Dermis blood vessel endothelial cell (primary cell): ENCODE measurements at regions not wholly inside any gene's neighbourhood (a gene's known extent, or its start where the extent isn't known, plus 50 kb on each side); places are given as distances from the start of the nearest gene placed in this dataset.
"Not testable (repeated sequence)": the region's sequence is repeated elsewhere in the genome, so short reads cannot be mapped to it uniquely, and the experiment has no call there.

ENCODE experiments used
- DNase-seq: peaks from one replicate; pipeline ENCODE4 v3.0.0; 2010

DNA sequence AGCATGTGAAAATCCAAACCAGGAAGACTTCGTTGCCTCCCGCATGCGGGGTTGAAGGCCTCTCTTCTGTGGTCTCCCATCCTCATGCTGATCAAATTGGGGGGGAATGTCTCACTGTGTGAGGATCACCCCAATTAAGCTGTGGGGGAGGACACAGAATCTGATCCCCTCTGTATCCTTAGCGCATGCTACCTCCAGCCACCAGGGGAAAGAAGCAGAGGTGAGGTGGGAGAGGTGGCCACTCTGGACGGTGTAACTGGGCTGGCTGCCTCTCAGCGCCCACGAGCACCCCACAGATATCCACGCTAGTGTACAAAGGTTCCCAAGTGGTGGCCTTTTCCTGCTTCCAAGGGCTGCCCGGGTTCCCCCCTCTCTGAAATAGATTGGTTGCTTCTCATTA is 177.6 kb upstream of the PLGLB1 start:
- DNase-seq = not testable (repeated sequence)

DNA sequence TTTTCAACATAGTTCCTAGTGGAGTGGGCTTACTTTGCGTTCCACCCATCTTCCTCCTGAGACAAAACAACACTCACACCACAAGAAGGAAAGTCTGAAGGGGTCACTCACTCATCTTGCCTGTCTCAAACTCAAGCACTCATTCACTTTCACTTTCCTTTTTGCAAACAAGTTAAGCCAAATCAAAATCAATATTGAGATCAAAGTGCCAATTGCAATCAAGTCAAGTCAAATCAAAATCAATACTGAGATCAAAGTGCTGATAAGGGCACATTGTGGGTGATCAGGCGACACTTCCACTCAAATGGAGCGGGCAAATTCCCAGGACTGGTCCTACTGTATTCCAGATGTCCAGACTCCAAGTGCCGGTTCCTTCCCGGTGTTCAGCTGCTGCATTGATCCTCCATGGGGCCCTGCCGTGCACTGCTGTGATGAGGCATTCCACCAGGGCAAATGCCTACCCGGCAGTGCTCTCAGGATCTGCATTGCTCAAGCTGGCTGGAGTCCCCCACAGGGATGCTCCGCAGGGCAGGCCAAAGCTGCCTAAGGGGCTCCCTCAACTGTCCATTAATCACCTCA is 183.0 kb upstream of the PLGLB1 start:
- not testable (repeated sequence) for DNase-seq

DNA sequence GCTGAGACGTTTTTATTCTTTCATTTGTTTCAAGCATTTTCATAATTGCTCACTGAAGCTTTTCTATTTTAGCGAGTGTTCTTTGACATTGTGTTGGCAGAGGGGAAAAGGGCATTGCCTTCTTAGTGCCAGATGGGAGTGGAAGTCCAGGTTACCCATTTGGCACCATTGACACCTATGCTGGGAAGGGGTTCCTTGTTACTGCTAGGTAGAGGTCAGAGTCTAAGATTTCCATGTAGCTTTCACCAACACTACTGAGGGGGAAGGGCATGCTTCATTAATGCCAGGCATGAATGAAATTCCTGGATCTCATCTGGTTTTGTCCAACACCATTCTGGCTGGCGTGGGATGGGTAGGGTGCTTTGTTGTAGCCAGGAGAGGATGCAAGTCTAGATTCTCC is 191.3 kb upstream of the PLGLB1 start:
- DNase-seq = not testable (repeated sequence)

DNA sequence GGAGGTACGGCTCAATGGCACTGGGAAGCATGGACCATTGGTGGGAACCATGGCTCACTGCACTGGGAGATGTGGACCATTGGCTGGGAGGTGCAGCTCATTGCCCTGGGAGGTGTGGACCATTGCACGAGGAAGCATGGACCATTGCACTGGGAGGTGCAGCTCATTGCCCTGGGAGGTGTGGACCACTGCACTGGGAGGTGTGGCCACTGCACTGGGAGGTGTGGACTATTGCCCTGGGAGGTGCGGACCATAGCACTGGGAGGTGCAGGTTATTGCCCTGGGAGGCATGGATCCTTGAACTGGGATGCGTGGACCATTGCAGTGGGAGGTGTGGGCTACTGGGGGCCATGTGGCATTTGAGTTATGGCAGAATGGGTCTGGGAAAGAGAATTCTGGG is 195.4 kb upstream of the PLGLB1 start:
- DNase-seq = not testable (repeated sequence)

DNA sequence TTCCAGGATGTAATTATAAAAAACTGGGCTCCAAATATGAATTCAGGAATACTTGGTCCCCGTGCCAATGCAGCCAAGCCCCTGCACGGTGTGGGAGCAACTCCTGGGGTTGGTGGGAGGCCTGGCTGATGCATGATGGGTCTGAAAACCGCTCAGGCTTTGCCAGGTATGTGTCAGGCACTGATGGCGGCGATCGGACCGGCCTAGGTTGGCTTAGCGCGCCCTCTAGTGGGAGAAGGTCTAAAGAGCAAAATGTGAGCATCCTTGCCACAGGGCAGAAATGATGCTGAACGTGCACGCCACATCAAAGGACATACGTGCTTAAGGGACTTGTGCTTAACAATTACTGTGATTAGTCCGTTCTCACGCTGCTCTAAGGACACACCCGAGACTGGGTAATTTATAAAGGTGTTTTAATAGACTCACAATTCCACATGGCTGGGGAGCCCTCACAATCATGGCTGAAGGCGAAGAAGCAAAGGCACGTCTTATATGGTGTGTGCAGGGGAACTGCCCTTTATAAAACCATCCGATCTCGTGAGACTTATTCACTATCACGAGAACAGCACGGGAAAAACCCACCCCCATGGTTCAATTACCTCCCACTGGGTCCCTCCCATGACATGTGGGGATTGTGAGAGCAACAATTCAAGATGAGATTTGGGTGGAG is 196.2 kb upstream of the PLGLB1 start:
- DNase-seq = not testable (repeated sequence)

DNA sequence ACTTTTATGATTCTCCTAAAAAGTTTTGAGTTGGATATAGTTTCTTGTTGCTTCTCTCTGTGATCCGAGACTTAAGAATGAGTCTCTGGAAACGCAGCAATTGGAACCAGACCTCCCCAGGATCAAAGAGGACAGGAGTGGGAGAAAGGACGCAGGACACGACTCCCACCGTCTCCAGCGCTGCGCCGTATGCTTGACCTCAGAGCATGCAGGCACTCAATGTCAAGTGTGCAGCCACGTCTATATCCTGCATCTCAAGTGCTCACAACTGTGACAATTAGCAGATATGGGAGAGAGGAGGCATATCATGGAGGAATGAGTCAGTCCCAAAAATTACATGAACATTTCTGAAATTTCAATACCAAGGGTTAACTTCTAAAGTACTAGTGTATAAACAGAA is 199.0 kb upstream of the PLGLB1 start:
- not testable (repeated sequence) for DNase-seq

DNA sequence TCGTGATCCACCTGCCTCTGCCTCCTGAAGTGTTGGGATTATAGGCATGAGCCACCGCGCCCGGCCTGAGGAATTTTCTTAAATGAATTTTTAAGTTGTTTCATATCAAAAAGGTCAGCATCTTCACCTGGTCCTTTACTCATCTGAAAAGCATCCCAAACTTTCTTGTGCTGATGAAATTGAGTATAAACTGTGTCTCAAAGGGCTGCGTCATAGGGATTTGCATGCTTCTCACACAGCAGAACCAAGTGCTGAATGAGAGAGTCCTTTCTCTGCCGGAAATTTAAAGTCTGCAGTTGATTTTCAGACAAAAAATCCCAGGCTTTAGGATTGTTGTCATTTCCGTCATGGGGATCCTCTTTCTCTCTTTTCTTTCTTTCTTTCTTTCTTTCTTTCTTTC is 200.5 kb upstream of the PLGLB1 start:
- not testable (repeated sequence) for DNase-seq

DNA sequence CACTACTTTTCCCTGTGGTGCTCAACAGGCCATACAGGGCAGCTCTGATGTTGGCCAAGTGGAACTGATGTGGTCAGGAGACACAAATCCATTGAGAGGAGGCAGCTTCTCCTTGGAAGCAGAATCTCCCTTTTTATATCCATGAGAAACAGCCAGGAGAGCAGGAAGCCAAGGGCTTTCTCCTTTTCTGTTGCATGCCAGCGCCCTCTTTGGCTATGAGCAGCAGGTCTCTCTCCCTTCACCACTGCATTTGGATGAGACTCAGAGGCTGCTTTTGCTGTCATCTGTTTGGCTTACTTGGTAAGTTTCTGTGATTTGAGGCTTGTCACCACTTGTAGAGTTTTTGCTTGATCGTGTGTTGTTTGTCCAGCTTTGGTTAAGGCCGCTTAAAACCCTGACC is 202.2 kb upstream of the PLGLB1 start:
- DNase-seq = not testable (repeated sequence)

DNA sequence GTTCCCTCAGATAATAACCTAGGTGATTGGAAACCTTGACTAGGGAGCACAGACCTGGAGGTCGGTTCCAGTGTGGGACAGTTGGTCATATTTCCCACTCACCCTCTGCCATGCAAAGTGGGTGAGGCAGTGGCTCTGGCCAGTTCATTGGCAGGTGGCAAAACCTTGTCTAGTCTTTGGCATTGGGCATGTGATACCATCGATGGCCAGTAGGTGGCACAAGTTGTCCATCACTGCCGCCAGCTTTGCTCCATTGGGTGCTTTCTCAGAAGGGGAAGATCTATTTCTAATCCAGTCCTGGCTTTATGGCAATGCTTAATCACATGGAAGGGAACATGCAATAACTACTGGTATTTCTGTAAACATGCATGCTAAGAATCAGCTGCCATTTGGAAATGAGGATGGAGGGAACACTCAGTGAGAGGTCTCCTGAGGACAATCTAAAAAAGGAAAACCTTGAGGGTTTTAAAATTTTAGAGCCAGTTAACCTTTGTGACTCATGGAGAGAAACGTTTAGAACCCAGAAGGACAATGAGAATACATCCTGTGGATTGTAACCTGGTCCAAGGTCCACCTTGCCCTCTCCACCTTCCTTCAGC is 207.5 kb upstream of the PLGLB1 start:
- not testable (repeated sequence) for DNase-seq

DNA sequence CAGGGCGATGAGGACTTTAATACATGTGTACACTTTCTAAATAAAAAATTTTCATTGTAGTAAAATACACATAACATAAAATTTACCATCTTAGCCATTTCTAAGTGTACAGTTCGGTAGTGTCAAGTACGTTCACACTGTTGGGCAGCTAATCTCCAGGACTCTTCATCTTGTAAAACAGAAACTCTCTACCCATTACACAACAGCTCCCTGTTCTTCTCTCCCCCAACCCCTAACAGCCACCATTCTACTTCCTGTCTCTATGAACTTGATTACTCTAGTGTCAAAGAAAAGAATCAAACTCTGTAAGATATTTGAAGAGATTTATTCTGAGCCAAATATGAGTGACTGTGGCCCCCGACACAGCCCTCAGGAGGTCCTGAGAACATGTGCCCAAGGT is 208.3 kb upstream of the PLGLB1 start:
- not testable (repeated sequence) for DNase-seq

DNA sequence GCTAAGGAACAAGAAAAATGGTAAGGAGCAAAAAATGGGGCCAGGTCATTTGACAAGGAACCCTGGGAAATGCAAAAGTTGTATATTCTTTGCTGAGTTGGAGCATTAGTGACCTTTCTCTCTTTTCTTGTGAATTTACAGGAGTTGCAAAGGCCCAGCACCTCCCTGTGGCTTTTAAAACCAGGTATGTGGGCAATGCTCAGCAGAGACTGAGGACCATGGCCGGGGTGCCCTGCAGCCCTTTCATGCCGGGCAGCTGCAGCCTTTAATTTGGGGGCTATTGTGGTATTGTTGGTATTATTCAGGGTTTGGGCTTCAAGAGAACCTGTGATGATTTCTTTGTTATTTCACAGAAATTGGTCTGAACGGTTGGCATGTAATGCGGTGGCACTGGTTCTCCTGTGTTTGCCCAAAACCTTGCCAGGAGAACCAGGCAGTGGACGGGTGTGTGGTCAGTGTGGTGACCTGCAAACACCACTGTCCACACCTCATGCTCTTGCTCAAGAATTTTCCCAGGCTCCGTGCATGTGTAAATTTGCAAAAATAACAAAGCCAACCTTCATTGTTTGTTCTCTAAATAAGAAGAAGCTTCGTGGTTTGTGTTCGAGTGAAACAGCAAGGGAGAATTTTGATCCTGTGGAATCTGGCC is 213.8 kb upstream of the PLGLB1 start:
- not testable (repeated sequence) for DNase-seq

DNA sequence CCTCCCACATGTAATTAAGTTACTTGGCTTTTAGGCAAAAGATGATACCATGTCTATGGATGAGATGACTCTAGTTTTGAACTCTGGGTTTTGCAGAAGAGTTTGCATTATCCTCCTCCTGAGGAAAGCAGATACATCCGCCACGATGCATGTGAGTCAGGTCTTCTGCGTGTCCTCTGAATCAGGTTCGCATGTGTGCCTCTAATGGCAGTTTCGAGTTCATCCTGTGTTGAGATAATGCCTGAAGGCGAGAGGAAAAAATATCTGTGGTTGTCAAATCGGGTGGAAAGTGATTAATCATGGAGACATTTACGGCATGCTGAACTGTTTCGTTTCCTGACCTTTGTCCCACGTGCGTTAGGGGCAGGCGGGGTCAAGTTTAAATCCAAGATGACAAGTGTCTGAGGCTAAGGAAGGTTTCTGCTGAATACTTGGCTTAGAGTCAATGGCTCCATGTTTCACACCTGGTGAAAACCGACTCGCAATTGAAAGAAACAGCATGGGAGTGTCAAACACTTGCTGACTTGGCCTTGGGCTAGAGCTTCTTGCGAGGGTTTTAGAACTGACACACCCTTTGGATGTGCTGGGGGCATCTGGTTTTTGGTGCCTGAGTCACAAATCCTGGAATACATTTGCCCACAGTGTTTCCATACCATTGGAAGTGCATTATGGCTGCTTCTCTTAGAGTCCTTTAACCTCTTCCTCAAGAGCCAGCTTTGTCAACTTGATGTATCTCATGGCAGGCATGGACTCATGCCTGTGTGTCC is 216.1 kb upstream of the PLGLB1 start:
- not testable (repeated sequence) for DNase-seq

DNA sequence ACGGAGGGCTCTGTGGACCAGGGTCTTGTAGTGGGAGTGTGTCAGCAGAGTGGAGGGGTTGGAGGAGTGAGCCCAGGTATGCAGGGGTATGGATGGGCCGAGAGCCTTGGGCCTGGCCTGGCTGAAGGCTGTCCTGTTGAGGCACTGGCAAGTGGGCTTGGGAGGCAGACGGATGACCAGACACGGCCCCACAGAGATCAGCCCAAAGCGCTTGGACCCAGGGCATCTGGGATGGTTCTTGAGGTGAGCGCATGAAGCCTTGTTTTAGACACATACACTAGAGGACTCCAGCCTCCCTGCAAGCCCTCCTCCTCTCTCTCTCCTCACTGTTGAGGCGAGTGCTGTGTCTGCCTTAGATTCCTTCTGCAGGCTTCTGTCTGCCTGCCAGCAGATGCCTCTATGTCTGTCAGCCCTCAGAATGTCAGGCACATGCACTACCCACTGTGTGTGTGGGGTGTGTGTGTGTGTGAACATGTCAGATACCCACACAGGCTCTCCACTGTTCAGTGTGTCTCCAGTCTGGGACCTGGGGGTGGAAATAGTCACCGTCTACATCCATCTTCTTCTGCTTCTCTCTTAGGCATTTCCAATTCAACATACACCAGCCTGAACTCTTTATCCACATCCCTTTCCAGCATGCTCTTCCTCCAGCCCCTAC is 218.0 kb upstream of the PLGLB1 start:
- DNase-seq = not testable (repeated sequence)

DNA sequence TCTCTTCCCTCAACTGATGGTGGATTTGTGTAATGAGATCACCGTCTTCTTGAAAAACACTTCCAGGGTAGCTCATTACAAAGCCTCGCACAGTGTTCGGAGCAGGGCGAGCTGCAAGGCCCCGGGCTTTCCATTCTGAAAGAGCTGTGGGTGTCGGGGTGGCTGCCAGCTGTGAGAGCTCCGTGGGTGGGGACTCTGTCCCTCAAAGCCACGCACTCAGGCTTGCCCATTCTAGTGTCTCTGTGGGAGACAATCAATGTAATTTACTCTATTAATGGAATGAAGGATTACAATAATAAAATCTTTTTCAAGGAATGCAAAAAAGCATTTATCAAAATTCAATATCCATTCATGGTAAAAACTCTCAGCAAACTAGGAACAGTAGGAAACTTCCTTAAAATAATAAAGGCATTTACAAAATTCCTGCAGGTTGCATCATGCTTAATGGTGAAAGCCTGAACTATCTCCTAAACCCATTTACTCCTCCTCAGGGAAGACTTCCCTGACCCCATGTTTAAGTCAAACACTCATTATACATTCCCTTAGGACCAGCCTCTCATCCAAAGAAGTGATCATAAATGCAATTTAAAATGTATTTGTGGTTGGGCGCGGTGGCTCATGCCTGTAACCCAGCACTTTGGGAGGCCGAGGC is 224.5 kb upstream of the PLGLB1 start:
- not testable (repeated sequence) for DNase-seq

DNA sequence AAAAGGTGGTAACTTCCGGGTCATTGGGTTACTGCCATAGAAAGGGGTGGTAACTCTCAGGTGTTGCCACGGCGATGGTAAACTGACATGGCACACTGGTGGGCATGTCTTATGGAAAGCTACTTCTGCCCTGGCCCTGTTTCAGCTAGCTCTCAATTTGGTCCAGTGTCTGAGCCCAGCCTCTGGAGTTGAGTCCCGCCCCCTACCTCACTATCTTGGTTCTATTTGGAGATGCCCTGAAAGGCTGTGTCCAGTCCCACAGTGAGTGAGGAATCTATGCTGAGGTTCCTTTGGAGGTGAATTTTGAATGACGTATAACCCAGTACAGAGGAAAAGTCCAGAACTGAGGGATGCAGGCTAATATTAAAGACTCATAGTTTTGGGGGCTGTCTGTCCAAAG is 230.4 kb upstream of the PLGLB1 start:
- not testable (repeated sequence) for DNase-seq

DNA sequence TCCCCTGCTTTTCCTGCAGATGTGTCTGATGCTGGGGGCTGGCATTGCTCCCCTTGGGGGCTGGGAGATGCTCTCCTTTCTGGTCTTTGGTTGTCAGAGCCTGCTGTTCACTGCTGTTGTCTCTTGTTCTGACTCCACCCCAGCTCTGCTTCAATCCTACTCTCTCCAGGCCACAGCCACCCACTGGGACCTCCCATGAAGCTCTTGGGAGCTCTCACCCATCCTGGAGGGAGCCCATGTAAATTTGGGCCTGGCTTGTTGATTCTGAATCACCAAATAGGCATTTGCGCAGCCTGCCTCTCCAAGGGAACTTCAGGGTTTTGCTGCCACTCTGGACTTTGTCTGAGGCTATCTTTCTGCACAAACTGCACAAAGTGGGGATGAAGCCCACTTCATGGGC is 232.9 kb upstream of the PLGLB1 start:
- not testable (repeated sequence) for DNase-seq

DNA sequence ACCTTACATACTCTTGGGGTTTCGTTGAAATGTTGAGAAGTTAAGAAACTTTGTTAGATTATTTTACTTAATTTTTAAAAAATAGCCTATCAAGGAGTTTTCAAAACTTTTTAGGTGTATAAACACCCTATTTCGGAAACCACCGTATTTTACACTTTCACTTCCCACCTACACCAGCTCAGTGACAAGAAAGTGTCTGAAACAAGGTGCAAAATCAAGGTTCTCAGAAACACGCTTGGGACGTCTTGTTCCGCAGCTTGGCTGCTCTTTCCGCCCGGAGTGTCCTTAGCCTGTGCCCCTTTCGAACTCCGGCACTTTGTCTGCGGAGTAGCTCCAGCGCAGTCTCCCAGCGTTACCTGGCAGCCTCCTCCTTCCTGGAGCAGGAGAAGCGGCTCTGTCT is 233.8 kb upstream of the PLGLB1 start:
- not testable (repeated sequence) for DNase-seq

DNA sequence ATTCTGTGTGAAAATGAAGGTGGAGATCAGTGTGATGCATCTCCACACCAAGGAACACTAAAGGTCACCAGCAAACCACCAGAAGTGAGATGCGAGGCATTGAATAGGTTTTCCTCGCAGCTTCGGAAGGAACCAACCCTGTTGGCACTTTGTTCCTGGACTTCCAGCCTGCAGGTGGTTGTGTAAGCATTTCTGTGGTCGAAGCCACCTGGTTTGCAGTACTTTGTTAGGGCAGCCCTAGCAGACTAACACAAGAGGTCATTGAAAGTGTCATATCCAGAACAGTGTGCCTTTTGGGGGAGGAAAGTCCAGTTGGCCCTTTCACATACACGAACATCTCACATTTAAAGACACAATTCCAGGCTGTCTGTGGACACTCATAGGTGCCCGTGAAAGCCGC is 237.2 kb upstream of the PLGLB1 start:
- not testable (repeated sequence) for DNase-seq

DNA sequence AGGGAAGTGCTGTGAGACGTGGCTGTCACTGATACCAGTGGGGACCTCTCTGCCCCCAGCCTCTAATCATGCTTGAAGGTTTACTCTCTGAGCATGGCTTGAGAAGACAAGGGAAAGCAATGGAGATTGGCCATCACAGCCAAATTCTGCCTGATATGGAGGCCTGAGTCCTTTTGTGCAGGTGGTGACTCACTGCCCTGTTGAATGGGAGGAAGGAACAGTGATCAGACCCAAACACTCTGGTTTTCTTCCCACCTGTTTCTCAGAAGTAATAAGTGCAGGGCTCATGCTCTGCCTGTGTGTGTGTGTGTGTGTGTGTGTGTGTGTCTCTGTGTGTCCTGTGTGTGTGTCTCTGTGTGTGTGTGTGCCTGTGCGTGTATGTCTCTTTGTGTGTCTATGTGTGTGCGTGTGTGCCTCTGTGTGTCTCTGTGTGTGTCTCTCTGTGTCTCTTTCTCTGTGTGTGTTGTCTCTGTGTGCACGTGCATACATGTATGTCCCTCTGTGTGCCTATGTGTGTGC is 240.6 kb upstream of the PLGLB1 start:
- DNase-seq = peak; percentile 83

DNA sequence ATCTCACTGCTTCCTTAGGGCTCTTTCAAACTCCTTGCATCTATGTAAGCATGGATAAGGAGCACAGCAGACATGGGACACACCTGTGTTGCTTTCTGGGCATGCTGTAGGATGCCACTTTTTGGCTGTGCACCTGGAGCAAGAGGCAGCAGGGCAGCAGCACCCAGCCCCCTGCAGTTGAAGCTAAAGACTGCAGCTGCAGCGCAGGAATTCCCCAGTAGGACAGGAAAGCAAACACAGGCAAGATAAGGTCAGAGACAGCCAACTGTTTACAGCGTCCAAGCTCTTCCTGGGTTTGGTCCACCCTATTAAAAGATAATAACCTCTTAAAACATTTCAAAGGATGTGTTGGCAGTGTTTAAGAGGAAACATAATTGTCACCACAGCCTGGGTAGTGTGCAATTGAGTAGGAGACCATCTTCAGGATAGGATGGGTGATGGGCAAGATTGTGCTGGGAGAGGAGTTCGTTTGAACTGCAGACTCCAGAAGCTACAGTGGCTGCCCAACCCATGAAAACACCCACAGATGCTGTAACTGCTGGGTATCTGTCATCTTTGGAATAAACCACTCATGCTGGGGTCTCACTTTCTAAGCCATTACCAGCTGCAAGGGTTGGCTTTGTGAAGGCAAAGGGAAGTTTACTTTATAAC is 242.3 kb upstream of the PLGLB1 start:
- not testable (repeated sequence) for DNase-seq

DNA sequence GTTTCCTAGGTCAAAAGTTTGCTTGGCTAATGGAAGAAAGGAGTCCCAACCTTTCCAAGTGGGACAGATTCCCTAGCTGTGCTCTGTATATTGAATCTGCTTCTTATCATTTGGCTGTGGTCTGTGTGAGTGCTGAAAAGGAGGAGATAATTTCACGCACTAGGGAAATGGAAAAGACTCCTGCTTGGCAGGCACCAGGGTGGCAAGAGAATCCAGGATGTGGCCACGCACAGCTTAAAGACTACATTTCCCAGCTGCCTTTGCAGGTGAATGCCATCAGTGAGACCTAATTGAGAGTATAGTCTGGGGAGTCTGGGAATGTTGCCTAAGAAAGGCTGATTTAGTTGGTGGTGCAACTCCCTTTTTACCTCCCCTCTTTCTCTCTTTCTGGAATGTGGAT is 253.5 kb upstream of the PLGLB1 start:
- not testable (repeated sequence) for DNase-seq
